ENCODE measurements at regions not wholly inside any gene's neighbourhood (a gene's known extent, or its start where the extent isn't known, plus 50 kb on each side); places are given as distances from the start of the nearest gene placed in this dataset.

DNA sequence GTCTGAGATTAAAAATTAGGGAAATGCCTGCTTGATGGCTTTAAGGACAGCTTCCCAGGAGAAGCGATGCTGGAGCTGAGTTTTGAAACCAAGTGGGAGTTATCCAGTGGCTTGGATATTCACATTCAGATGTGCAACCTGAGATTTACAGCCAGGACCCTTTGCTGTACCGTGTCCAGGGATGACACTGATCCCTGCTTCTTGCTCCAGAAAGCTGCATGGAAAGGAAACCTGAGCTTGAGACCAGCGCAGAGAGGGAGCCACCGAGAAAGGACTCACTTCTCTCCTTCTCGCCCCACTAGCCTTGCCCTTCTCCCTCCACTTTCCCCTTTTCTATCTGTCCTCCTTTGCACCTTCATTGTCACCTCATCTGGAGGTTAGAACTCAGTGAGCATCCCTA, 254.5 kb upstream of the PPARGC1A start:
- DNase-seq: no peak

DNA sequence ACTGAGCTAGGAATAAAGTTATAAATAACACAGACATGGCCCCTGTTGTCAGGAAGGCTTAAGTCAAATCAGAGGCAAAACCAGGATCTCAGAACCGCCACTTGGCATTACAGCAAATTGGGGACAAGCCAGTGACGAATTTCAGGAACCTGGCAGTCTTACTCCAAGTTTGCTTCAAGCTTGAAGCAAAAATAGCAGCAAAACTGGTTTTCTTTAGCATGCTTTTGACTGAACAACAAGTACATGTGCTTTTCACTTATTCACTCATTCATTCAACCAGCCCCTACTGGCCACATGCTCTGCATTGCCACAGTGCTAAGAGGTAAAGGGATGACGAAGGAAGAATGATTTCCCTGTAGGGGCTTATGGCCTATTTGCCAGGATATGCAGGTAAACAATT, 253.9 kb upstream of the PPARGC1A start:
- no peak for DNase-seq

DNA sequence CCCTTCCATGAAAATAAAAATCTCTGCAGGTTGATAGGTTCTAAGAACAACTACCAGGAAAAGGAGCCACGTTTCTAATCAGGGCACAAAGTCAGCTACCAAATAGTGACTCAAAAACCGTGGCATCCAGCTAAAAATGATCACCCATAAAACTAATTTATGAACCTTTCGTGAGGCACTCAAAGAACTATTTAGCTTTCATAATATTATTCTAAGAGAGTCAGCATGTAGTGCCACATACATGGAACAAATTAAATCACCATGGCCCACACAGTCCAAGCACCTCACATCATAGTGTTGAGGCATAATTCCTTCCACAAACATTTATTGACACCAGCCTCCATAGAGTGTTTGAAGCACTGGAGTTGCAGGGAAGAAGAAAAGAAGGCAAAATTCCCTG, 252.0 kb upstream of the PPARGC1A start:
- no peak for DNase-seq

DNA sequence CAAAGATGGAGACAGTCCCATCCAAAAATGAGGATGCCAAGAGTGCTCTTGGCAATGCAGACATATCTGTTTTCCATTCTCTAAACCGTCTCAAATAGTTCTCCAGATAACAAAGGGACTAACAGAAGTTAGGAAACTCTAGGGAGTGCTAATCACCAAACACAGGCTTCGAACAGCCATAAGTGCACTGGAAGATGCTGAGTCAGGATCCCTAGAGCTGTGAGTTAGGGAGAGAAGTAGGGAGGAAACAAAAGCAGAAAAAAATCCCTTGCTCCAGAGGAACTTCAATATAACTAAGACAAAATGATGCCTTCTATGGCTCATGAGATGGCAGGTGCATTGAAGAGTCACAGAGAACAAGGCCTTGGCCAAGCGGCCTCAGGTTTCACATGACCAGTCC, 251.0 kb upstream of the PPARGC1A start:
- no peak for DNase-seq

DNA sequence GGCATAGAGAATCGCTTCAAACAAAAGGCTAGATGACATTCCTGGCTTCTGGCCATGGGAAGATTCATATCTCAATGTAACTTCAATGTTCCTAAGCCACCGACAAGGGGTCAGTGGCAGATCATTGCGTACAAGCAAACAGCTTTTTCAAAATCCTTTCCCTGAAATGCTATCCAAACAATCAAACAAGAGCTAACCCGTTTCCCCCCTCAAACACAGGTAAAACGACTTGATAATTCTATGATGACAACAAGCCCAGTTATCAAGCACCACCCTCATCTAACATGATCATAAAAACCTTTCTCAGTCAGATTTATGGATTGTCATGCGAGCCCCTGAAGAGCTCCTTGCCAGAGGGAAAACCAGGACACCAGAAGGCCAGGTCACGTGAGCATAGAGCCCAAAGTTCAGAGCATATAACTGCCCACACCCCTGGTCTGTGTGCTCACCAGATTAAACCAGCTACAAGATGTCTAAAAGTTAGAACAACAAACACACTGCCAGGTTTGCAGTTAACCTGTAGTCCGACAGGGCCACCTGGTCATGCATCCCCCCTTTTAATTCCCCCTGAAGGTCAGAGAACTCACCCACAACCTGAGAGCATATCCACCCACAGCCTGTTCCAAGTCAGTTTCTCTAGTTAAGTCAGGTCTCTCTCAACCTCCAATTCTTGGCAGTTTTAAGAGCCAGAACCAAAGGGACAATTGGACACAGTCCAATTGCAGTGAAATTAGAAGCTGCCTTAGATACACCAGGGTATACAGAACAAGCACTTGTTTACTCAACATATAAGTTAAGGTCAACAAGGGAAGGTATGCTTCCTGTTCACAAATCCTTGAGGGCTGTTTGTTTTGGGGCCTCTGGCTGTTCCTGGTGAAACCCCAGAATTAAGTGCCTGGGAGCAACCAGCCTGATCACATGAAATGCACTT, 248.1 kb upstream of the PPARGC1A start:
- no peak for DNase-seq

DNA sequence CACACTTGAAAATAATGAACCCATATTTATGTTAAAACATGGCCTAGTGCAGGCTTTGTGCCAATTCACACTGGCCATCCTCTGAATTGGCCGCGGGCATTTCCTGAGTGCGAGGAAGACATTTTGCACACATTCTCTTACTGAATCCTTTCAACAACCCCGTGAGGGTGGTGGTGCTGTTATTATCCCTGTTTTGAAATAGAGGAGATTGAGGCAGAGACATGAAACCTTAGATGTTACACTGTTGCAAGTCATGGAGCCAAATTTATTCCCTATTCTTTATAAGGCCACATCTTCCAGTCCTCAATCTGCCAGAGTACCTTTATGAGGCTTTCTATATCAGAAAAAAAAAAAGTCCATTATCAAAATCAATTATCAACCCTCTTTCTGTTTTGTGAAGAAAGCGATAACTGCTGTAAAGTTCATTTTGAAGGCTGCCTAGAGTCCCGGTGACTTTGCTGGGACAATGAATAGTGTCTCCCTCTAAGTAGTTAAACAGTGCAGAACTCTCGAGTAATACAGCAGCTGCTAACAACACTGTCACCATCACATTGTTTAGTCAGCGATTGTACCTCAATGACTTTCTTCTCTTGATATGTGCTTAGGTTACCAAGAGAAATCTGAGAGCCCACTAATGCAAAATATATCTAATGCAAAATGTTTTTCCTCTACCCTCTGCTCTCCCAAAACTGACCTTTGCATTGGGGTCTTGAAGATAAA, 242.3 kb upstream of the PPARGC1A start:
- DNase-seq: no peak

DNA sequence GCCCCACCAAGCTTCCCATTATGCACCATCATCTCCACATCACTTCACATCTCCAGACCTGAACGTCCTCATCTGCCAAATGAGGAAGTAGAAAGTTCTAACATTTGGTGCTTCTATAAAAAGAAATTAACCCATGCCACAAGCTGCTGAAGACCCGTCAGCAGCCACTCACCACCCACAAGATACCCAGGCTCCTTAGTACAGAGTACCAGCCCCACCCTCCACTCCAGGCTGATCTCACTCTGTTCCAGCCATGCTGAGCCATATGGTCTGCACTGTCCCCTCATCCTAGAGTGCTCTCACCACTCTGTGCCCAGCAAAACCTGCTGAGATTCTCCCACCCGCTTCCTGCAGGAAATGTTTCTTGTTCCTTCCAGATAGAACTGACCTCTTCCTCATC, 240.8 kb upstream of the PPARGC1A start:
- DNase-seq: no peak

DNA sequence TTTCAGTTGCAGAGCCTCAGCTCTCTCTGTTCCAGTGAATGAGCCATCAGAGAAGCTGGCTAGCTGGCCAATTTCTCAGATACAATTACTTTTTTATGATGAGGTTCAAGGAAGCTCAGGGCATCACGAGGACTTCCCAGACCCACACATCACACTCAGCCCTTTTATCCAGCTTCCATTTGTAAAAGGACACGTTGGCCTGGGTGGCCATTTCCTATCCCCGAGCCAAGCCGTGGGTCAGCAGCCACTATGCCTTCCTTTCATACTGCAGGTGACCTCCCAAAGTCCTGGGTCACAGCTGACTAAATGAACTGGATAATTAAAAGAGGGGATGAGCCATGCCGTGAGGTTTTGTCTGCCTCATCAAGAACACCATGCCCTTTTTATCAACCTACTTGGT, 236.9 kb upstream of the PPARGC1A start:
- DNase-seq: no peak

DNA sequence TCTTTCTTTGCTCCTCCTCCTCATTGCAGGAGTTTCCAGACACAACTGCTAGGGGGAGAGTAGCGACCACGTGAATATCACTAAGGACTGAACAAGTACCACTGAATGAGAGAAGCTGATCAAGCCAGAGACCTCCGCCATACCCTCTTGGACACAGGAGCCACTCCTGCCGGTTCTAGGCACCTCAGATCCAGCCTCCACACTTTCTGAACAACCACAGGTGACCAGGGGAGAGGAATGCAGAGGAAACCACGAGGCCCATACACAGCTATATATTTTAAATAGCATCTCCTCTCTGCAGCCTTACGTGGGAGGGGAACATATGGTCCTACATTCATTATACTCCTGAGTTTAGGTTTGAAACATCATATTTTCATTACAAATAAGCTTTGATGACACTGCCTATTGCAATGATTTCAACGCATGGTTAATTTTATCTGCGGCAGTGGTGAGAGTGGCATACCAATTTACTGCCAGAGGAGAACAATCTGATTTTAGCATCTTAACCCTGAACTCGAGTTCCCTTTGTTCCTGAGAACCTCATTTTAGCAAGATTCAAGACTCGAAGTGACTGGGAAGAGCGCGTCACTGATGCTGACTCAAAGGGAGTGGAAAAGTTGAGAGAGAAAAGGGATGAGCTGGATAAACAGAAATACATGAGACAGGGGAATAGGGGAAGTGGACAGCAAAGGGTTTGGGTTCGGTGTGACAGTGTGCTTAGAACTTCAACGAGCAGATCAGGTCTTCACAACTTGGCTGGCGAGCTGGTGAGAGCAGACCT, 231.7 kb upstream of the PPARGC1A start:
- DNase-seq: no peak

DNA sequence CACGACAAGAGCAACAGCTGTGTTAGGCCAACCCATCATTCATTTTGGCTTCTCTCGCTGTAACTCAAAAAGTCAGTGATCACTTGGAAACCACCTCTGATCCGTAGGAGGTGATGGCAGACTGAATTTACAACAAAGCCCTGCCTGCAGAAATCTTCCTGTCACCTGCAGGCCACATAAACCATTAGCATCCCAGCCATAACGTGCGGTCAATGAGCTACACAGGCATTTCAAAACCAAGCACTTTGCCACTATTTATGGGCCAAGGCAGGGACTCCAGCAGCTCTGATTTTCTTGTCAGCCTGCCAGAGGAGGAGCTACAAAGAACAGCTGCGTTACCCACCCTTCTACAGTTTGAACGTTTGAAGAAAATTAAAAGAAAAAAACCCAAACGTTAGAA, 228.1 kb upstream of the PPARGC1A start:
- DNase-seq: no peak

DNA sequence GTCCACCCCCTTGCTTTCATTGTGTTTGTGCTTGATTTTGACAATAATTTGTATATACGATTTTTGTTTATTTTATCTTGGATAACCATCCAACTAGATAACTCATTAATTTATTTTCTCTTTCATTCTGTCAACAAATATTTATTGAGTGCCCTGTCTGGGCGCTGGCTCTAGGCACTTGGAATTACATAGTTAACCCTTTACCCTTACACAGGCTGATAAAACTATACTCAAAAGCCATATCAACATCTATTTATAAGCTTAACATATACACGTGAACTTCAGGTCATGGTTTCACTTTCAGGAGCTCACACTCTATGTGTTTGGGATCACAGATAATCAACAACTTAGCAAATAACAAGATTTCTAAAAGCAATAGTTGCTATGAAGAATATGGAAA, 226.3 kb upstream of the PPARGC1A start:
- no peak for DNase-seq

DNA sequence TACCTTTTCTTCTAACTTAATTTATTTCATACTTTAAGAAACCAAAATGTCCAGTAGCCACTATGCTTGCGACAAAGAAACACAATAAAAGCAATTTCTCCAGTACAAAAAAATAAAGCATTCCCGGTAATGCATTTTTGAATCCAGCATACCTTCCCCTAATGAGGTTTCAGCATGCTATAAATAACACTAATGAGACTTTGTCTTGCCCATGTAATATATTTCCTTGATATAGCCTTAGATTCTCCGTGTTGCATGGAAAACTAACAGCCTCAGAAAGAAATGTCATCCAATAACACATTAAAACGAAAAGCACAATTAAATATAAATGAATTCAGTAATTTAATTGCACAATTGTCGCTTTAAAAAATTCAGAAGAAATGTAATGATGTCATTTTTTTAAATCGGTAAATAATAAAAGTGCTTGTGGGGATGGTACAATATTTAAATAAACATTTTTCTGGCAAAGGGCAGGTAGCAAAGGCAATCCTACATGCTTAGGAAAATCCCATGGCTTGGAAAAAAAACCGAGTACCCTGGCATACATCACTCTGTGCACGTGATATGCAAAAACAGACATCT, 225.2 kb upstream of the PPARGC1A start:
- DNase-seq: no peak

DNA sequence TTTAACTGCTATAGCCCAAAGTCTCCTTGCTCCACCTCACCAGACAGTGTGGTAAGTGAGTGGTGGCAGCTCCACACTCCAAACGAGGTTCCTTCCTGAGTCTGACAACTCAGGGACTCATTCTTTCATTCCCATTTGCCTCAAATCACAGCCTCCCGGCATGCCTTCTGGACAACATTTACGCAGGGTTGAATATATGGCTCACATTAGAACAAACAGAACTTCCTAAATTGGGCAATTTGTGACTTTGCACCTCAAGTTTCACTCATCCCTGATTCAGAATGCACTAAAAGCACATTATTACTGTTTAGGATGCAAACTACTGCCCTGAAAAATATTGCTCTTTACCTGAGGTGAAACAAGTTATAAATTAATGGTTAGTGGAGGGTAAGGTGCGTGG, 224.6 kb upstream of the PPARGC1A start:
- DNase-seq: no peak

DNA sequence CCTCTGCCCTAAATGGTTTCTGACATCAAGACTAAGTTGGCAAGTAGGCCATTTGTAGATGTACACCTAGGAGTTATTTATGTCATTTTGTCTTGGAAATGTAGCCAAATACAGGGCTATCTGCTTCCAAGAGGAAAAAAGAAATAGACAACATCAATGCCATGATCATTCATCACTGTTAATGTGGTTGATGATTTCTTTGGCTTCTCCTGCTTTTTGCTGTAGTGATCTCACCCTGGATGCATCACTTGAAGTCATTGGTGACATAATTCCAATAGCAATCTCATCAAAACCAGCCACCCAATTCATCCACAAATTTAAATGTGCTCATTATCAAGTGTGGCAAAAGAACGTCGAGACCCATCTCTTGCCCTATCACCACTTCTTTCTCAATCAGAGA, 222.6 kb upstream of the PPARGC1A start:
- no peak for DNase-seq

DNA sequence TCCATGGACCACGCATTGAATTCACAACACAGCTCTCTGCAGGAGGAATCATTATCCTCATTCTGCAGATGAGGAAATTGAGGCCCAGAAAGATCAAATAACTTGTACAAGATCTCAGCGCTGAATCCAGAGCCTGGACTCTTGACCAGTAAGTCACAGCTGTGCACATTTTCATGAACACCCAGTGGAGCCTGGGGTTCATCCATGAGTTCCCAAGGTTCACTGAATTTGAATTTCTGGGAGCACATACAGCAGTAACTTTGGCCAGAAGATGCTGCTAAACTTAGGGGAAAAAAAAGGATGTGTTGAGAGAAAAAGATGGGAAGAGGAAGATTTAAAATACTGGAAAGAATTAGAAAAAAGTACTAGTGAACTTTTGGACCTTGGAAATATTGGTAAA, 218.7 kb upstream of the PPARGC1A start:
- no peak for DNase-seq

DNA sequence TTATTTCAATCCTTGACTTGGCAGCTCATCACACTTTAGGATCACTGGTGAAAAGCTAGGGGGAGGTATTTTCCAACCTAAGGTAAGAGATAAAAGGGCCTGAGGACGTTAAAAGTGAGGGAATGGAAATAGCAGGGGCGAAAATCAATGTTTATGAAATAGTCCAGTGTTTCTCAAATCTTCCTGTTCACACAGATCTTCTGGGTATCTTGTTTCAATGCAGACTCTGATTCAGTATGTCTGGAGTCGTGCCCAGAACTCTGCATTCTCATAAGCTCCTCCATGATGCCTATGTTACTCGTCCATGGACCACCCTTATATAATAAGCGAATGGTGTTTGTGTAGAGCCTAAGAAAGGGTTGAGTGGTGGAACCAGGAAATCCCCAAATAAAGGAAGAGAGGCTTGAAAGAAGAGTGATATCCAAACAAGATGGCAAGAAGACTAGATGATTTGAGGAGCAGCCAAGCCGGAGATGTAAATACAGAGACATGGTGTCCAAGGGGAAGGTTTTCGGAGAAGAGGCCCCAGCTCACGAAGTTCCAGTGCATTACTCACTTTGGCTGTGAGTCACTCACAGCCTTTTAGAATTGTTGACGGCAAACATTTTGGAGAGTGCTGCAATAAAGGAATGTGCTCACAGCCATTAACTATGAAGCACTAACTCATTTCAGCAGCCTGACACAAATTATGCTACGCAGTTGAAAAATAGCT, 215.6 kb upstream of the PPARGC1A start:
- DNase-seq: no peak

DNA sequence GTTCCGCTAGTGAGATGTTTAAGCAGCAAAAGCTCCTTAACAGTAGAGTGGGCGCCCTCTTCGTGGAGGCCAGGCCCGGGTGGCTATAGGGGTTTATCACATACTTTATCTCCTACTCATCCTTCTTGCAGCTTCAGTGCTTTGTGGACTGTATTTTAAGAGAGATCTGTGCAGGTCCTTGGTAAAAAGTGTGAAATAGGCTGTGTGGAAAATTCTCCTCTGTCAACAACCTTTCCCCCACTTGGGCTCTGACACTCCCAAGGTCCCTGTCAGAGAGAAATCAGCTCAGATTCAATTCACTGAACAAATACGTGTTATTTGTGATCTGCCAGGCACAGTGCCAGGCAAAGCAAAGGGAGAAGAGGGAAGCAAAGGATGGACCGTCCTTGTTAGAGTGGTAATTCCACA, 214.3 kb upstream of the PPARGC1A start:
- DNase-seq: no peak

DNA sequence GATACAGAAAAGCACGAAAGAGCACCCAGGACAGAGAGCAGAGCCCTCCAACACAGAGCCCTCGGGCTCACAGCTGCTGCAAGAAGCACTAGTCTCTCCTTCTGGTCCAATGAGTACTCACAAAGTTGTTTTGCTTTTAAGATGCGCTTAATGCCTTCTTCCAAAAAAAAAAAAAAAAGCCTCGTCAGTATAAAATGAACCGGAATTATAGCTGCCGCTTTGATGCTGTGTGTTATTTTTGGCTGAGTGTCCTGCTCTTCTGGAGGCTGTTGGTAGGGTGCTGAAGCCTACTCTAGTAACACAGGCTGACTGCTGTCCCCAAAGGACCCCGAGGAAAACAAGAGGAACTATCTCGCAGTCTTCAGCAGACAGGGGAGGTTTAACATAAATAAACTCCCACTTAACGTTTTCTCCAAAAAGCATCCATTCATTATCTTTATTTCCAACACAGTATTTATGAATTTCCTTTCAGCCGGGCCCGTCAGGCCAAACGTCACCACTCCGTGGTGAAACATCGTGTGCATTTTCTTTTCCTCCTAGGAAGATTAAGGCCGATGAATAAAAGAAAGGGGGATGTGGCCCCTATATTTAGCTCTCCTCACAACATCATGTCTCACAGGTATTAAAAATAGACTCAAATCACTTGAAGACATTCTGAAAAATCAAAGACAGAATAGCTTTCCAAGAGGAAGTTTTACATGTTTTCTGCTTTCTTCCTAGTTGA, 213.7 kb upstream of the PPARGC1A start:
- DNase-seq: no peak

DNA sequence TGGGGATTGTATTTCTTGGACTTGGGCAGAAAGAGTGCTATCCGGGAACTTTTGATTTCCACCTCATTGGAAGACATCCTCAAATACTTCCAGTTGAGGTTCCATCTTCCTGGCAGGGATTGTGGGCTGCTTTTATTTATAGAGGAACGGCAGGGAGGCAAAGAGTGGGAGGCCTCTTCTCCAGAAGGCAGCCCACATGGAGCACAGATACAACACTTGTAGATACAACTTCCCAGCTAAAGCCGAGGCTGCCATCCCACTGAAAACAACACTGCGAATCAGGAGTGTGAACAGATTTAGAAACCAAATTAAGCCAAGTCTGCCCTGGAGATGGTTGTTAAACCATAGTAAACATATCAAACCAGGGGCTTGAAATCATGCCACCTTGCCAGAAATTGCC, 212.8 kb upstream of the PPARGC1A start:
- no peak for DNase-seq

DNA sequence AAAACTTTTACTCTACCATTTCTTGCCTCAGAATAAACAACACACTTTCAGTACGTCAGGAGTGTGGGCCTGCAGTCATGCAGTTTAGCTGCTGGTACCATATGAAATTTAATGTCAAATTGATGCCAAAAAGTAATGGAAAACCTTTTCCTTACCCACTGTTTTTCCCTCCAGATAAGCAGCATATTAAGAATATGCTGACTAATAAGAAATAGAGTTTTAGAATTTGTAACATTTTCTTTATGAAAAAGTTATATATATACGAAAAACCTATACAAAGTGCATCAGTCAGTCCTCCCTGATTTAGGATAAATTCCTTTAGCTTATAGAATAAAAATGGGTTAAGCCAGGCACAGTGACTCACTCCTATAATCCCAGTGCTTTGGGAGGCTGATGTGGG, 206.8 kb upstream of the PPARGC1A start:
- no peak for DNase-seq

DNA sequence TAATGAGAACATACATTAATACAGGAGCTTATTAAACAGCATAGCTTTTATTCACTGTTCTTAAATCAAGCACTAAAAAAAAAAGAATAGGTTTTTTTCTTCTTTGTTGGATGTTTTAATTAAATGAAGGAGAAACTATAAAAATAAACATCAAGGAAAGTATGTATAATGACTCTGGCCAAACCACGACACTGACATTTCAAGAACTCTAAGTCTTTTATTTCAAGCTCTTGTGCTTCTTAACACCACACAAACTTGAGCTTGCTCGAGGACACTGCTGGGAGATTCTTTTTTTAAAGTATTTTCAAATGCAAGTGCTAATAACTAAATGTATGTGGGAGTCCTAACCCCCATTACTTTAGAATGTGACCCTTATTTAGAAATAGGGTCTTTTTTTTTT, 204.9 kb upstream of the PPARGC1A start:
- no peak for DNase-seq

DNA sequence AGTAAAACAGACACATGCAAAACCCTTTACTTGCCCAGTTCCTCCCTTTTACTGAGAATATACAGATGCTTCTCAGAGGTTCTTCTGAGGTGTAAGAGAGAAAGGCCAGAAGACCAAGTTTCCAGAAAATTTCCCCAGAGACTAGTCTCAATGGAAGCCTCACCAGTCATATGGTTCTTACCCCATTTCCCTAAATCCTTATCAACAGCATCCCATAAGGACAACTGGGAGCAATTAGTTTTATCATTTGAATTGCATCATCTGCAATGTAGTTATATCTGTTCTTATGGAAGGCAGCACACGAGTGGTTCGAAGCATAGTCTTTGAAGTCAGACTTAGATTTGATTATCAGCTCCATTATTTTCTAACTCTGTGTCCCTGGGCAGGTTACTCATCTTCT, 203.6 kb upstream of the PPARGC1A start:
- no peak for DNase-seq

All from NCI-H1694 (cell line).